Common myeloid progenitor, CD34-positive (primary cell): ENCODE measurements at regions not wholly inside any gene's neighbourhood (a gene's known extent, or its start where the extent isn't known, plus 50 kb on each side); places are given as distances from the start of the nearest gene placed in this dataset.

Experiments used
- CTCF ChIA-PET: fragments of 350-600 bp; sonication (Branson Sonifier 250); formaldehyde crosslinking; loops from one replicate; lab custom pipeline; 2021; ENCODE audit warnings: antibody characterized with exemption; lab: Charles Lee
- POLR2A ChIA-PET: fragments of 350-600 bp; sonication (Branson Sonifier 250); formaldehyde crosslinking; loops from one replicate; lab custom pipeline; 2021; ENCODE audit warnings: antibody characterized with exemption; lab: Charles Lee
- DNase-seq, 3 donors: peaks; one replicate each; pipeline versions ENCODE4 v3.0.0 to v3.0.0-alpha.2; 2013
- H3K27ac ChIP-seq, 2 experiments: 1 replicate in 1 of 2; 2 replicates in 1 of 2; pipeline ENCODE4 v1.7.0; 2013; ENCODE audit warnings: inconsistent platforms in 2 of 2, low read length in 2 of 2, mild to moderate bottlenecking in 2 of 2, low read depth in 1 of 2, moderate library complexity in 1 of 2; ENCODE audit not compliant: severe bottlenecking in 2 of 2, insufficient read depth in 1 of 2, poor library complexity in 1 of 2
- H3K27me3 ChIP-seq, 5 experiments: replicated peaks in 2 of 5; 1 replicate in 3 of 5; 2 replicates in 2 of 5; pipeline versions ENCODE4 v1.6.1 to v1.7.0; 2013; ENCODE audit warnings: low read length in 4 of 5, mild to moderate bottlenecking in 2 of 5, moderate library complexity in 2 of 5, inconsistent platforms in 1 of 5; ENCODE audit not compliant: insufficient read depth in 5 of 5, control insufficient read depth in 4 of 5
- H3K36me3 ChIP-seq, 4 experiments: 1 replicate in 2 of 4; 2 replicates in 2 of 4; pipeline versions ENCODE4 v1.6.1 to v1.7.0; 2013; ENCODE audit warnings: low read length in 3 of 4, control low read depth in 1 of 4, mild to moderate bottlenecking in 1 of 4; ENCODE audit not compliant: control insufficient read depth in 4 of 4, insufficient read depth in 4 of 4
- H3K4me1 ChIP-seq, 4 experiments: 1 replicate in 3 of 4; 2 replicates in 1 of 4; pipeline versions ENCODE4 v1.6.1 to v1.7.1; 2013; ENCODE audit warnings: low read length in 3 of 4, mild to moderate bottlenecking in 3 of 4, control low read depth in 1 of 4, inconsistent platforms in 1 of 4, moderate library complexity in 1 of 4; ENCODE audit not compliant: control insufficient read depth in 4 of 4, insufficient read depth in 4 of 4; ENCODE audit errors: control extremely low read depth in 1 of 4
- H3K4me3 ChIP-seq, 7 experiments: 1 replicate in 4 of 7; 2 replicates in 3 of 7; pipeline versions ENCODE4 v1.5.1 to v1.7.0; 2013; ENCODE audit warnings: mild to moderate bottlenecking in 7 of 7, low read length in 6 of 7, moderate library complexity in 6 of 7, inconsistent platforms in 2 of 7, low read depth in 2 of 7, control low read depth in 1 of 7; ENCODE audit not compliant: insufficient read depth in 4 of 7, control insufficient read depth in 1 of 7; ENCODE audit errors: extremely low read depth in 1 of 7
- H3K9me3 ChIP-seq, 5 experiments: 1 replicate in 4 of 5; 2 replicates in 1 of 5; pipeline versions ENCODE4 v1.6.1 to v1.7.1; 2013; ENCODE audit warnings: low read length in 4 of 5, mild to moderate bottlenecking in 2 of 5, inconsistent platforms in 1 of 5, low read depth in 1 of 5, moderate library complexity in 1 of 5; ENCODE audit not compliant: control insufficient read depth in 4 of 5, insufficient read depth in 2 of 5; ENCODE audit errors: control extremely low read depth in 1 of 5
- WGBS: methylation state at CpG from one replicate; pipeline ENCODE4 v1.1.5; 2013; ENCODE audit not compliant: insufficient coverage; 5-methylcytosine and 5-hydroxymethylcytosine counted together

DNA sequence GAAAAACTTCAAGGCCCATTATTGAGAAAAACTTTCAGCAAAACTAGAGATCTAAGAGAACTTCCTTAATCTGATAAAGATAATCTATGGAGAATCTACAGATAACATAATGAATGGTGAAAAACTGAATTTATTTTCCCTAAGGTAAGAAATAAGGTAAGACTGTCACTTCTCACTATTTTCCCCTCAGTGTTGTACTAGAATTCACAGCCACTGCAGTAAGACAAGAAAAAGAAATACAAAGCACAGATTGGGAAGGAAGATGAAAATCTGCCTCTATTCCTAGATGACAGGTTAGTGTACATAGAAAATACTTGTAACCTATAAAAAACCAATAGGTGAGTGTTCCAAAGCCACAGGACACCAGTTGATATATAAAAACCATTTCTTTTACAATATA, 220.7 kb upstream of the SHH start:
- CTCF ChIA-PET = no interaction called here
- Histone ChIP-seq H3K27ac (no peak overlapping the region), H3K4me1 (peaks cover 0 to 10% (median 7%) of the 10 kb centered on the region in 4 experiments), H3K9me3 (peaks cover 0 to 4% (median 2%) of the 10 kb centered on the region in 5 experiments), H3K27me3 (peaks cover 0 to 2% (median 0%) of the 10 kb centered on the region in 5 experiments), H3K4me3 (no peak overlapping the region), H3K36me3 (no peaks in the 10 kb centered on the region)
- DNase-seq = no peak
- POLR2A ChIA-PET = no interaction called here

GRCh38 chr7:156031679-156032478, 219.6 kb upstream of the SHH start:
- no peaks in the 10 kb centered on the region for H3K36me3 ChIP-seq
- no peak overlapping the region for H3K4me3 ChIP-seq
- DNase-seq = no peak
- 92% methylated on average over 7 of the region's 7 CpGs for WGBS
- peaks cover 0 to 10% (median 7%) of the 10 kb centered on the region in 4 experiments for H3K4me1 ChIP-seq
- no peak overlapping the region for H3K27ac ChIP-seq
- CTCF ChIA-PET = no interaction called here
- H3K27me3 ChIP-seq = peaks cover 0 to 2% (median 0%) of the 10 kb centered on the region in 5 experiments
- POLR2A ChIA-PET = no interaction called here
- peaks cover 0 to 4% (median 2%) of the 10 kb centered on the region in 5 experiments for H3K9me3 ChIP-seq

GRCh38 chr7:156029460-156030007, 217.3 kb upstream of the SHH start:
- DNase-seq = no peak
- WGBS = 88% methylated on average over 12 of the region's 12 CpGs
- Histone ChIP-seq H3K4me1 (peaks cover 0 to 5% (median 2%) of the 10 kb centered on the region in 4 experiments), H3K9me3 (peaks cover 0 to 4% (median 2%) of the 10 kb centered on the region in 5 experiments), H3K36me3 (no peaks in the 10 kb centered on the region), H3K4me3 (no peak overlapping the region), H3K27me3 (peaks cover 0 to 4% (median 0%) of the 10 kb centered on the region in 5 experiments), H3K27ac (no peak overlapping the region)
- CTCF ChIA-PET = interaction anchor here (1.3 kb wide), 1 partner anchor 30 kb away, joined by 3 read pairs; no protein-coding TSS in a partner anchor
- POLR2A ChIA-PET = no interaction called here

GRCh38 chr7:156028521-156028920, 216.3 kb upstream of the SHH start:
- no peak for DNase-seq
- H3K4me3 ChIP-seq = no peak overlapping the region
- H3K27ac ChIP-seq = no peak overlapping the region
- POLR2A ChIA-PET = no interaction called here
- peaks cover 0 to 4% (median 0%) of the 10 kb centered on the region in 5 experiments for H3K27me3 ChIP-seq
- no peaks in the 10 kb centered on the region for H3K36me3 ChIP-seq
- whole genome bisulfite sequencing = 96% methylated on average over 11 of the region's 11 CpGs
- CTCF ChIA-PET = interaction anchor here (1.3 kb wide), 1 partner anchor 29 kb away, joined by 3 read pairs; no protein-coding TSS in a partner anchor
- H3K9me3 ChIP-seq = peaks cover 0 to 4% (median 2%) of the 10 kb centered on the region in 5 experiments
- no peaks in the 10 kb centered on the region for H3K4me1 ChIP-seq

- ChIA-PET CTCF (no interaction called here), POLR2A (no interaction called here)
- Histone ChIP-seq H3K36me3 (no peaks in the 10 kb centered on the region), H3K4me1 (no peaks in the 10 kb centered on the region), H3K4me3 (no peak overlapping the region), H3K9me3 (peaks cover 0 to 2% (median 0%) of the 10 kb centered on the region in 5 experiments), H3K27me3 (peaks cover 0 to 4% (median 0%) of the 10 kb centered on the region in 5 experiments), H3K27ac (no peak overlapping the region)
- no peak for DNase-seq
- WGBS = 100% methylated on average over 5 of the region's 6 CpGs
Measured at GRCh38 chr7:156027821-156028220, 215.6 kb upstream of the SHH start.

DNA sequence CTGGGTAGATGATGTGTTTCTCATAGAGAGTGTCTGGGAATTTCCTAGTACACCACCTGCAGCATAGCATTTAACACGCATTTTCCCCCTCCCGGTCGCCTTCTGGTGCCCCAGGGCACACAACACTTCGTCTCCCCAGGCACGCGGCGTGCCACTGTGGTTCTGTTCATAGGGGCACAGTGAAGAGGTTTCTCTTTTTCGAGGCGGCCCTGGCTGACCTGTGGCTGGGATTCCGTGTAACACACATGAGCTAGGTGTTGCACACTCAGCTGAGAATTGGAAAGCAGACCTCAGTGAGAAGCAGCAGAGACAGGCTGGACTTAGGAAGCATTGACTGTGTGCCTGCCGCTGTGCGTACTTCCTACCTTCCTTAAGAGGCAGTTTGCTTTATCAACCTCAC, 214.3 kb upstream of the SHH start:
- H3K4me1 ChIP-seq = no peaks in the 10 kb centered on the region
- H3K9me3 ChIP-seq = no peaks in the 10 kb centered on the region
- WGBS = 97% methylated on average over 5 of the region's 12 CpGs
- no peak overlapping the region for H3K4me3 ChIP-seq
- peaks cover 0 to 4% (median 0%) of the 10 kb centered on the region in 5 experiments for H3K27me3 ChIP-seq
- no peaks in the 10 kb centered on the region for H3K36me3 ChIP-seq
- POLR2A ChIA-PET = no interaction called here
- H3K27ac ChIP-seq = no peak overlapping the region
- no peak for DNase-seq
- CTCF ChIA-PET = no interaction called here

GRCh38 chr7:156026076-156026600, 213.9 kb upstream of the SHH start:
- CTCF ChIA-PET = no interaction called here

More at GRCh38 chr7:156026076-156026600, 213.9 kb upstream of the SHH start:
- no peak for DNase-seq
- 97% methylated on average over 10 of the region's 10 CpGs for WGBS
- Histone ChIP-seq H3K27ac (no peak overlapping the region), H3K27me3 (peaks cover 0 to 4% (median 0%) of the 10 kb centered on the region in 5 experiments), H3K4me3 (no peak overlapping the region), H3K9me3 (no peaks in the 10 kb centered on the region), H3K36me3 (no peaks in the 10 kb centered on the region), H3K4me1 (no peaks in the 10 kb centered on the region)
- POLR2A ChIA-PET = no interaction called here
